ENCODE measurements at regions not wholly inside any gene's neighbourhood (a gene's known extent, or its start where the extent isn't known, plus 50 kb on each side); places are given as distances from the start of the nearest gene placed in this dataset.
"Not testable (repeated sequence)": the region's sequence is repeated elsewhere in the genome, so short reads cannot be mapped to it uniquely, and the experiment has no call there.

DNA sequence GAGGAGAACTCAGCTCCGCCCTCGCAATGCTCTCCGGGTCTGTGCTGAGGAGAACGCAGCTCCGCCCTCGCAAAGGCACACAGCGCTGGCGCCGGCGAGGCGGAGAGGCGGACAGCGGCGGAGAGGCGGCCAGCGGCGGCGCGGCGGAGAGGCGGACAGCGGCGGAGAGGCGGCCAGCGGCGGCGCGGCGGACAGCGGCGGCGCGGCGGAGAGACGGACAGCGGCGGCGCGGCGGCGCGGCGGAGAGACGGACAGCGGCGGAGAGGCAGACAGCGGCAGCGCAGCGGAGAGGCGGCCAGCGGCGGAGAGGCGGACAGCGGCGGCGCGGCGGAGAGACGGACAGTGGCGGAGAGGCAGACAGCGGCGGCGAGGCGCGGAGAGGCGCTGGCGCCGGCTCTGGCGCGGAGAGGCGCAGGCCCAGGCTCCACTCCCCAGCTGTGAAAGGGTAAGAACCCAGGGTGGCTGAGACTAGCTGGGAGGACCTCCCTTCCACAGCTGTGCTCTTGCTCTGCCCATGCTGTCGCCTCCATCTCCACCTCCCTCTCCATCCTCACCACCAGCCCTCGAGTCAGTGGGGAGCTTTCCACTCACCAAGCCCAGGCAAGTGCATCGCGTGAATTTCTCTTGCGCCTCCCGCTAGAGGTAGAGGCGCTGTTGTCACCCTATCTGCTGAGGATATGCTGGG lies 2879.9 kb downstream of the RPIA start:
- DNase-seq (ENCODE audit: low read depth) = peak; percentile 57

DNA sequence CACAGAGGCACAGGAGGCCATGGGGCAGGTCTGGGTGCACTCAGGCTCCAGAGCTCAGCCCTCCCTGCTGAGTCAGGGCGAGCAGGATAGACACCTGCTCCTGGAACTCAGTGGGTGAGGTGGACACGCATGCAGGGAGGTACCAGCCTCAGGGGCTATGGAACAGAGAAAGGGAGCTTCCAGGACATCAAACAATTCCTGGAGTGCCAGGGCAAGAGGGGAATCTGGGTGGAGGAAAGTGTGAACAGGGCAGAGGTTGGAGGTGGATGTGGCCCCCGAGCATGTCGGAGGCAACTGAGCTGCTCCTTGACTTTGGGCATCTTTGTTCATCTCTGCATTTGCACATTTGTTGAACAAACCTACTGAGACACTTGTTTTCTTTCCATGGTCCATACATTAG lies 2881.5 kb downstream of the RPIA start:
- not testable (repeated sequence) for DNase-seq (ENCODE audit: low read depth)

DNA sequence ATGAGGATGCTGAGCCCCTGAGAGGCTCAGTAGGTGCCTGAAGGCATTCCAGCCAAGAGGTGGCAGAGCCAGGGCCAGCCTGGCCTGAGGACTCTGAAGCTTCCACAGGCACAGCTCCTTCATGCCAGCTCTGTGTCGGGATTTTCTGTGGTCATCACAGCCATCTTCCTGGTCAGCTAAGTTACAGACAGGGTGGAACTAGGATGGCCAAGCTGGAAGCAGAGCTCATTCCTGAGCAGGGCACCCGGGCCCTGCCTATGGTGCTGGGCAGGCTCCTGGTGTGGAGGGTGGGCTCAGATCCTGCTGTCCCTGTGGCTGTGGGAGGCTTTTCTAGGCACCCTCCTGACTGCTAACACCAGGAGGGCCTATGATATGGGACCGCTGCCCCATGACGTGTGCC lies 2882.3 kb downstream of the RPIA start:
- not testable (repeated sequence) for DNase-seq (ENCODE audit: low read depth)

DNA sequence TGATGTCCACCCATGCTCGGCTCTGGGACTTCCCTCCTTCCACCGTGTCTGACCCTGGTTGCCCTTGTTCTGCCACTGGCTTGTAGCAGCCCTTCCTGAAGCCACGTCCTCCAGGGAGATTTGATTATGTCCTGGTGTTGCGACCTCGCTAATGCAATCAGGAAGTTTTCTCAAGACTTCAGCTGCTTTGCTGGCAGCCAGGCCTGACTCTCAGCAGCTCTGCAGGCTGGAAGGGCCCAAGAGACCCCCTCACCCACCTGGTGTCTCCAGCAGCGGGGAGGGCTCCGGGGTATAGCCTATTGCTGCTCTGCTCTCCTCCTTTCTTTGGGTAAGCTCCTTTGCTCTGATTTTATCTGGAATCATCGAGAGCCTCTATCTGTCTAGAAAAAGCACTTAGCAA lies 2882.8 kb downstream of the RPIA start:
- not testable (repeated sequence) for DNase-seq (ENCODE audit: low read depth)

DNA sequence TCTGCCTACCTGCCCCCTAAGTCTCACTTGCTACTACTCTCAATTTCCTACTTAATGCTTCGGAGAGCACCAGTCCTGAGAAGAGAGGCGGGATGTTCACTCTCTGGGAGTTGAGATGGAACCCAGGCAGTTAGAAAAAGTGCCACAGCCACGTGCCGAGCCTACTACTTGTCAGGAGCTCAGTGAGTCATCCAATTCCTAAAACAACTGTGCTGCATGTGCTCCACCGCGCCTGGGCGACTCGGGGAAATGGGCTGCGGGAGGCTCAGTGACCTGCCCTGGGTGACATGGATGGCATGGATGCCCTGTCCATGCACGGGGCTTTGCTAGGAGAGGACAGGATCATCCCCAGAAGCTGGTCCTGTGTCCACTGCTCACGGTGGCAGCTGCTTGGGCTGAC lies 2884.2 kb downstream of the RPIA start:
- peak; percentile 35 for DNase-seq (ENCODE audit: low read depth)

DNA sequence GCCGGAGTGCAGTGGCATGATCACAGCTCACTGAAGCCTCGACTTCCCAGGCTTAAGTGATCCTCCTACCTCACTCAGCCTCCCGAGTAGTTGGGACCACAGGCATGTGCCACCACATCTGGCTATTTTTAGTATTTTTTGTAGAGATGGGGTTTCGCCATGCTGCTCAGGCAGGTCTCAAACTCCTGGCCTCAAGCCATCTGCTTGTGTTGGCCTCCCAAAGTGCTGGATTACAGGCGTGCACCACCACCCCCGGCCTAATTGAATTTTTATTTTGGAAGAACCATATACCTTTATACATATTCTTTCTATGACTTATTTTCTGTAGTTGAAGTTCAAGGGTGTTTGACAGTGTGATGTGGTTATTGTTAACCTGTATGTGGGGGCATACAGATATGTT lies 2885.9 kb downstream of the RPIA start:
- DNase-seq (ENCODE audit: low read depth) = not testable (repeated sequence)

DNA sequence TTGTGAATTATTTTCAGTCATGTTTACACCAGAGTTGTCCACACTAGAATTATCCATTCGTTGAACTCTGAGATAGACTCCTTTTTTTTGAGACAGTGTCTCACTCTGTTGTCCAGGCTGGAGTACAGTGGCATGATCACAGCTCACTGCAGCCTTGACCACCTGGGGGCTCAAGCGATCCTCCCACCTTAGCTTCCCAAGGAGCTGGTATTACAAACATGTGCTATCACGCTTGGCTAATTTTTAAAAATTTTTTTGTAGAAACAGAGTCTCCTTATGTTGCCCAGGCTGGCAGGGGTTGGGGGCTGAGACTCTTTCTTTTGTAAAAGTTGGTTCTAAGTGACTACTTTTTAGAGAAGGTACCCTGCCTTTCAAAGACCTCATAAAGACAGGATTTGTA lies 2887.2 kb downstream of the RPIA start:
- DNase-seq (ENCODE audit: low read depth) = not testable (repeated sequence)

DNA sequence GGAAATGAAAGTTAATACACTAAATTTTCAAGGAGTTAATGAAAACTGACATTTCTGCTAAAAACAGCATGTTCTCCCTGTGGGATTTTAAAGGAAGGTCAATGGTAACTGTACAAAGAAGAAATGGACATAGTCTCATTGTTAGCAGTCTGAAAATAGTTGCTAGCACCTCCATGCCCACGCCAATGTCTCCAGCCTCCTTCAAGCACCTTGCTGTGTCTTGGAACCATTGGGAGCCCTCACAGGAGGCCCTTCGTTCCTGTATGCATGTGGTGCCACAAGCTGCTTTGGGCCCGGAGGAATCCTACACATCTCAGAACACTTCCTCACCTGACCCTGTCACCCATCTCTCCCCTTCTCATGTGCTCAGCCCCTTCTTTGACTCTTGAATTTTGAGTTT lies 2888.1 kb downstream of the RPIA start:
- not testable (repeated sequence) for DNase-seq (ENCODE audit: low read depth)

DNA sequence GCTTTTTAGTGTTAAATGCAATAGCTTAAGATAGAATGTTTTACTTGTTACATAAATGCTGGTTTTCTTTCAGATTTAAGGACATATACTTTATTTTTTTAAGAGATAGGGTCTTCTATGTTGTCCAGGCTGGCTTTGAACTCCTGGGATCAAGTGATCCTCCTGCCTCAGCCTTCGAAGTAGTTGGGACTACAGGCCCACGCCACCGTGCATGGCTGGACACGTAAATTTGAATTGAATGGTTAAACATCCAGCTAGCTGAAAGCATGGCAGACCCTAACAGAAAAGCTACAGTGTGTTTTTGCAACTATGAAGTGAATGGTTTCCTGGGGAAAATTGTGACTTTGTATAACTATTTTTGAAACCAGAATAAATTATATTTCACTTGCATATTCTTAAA lies 2888.6 kb downstream of the RPIA start:
- not testable (repeated sequence) for DNase-seq (ENCODE audit: low read depth)

DNA sequence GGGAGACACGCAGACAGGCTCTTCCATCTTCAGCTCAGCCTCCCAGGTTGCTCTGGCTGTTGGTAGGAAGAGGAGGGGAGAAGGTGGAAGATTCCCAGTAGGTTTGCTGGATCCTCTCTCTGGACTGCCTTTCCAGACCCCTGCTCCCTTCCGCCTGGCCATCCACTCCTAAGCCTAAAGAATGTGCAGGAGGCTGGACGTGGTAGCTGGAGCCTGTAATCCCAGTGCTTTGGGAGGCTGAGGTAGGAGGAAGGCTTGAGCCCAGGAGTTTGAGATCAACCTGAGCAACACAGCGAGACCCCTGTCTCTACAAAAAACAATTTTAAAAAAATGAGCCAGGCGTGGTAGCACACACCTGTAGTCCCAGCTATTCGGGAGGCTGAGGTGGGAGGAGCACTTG lies 2895.6 kb downstream of the RPIA start:
- DNase-seq (ENCODE audit: low read depth) = not testable (repeated sequence)

DNA sequence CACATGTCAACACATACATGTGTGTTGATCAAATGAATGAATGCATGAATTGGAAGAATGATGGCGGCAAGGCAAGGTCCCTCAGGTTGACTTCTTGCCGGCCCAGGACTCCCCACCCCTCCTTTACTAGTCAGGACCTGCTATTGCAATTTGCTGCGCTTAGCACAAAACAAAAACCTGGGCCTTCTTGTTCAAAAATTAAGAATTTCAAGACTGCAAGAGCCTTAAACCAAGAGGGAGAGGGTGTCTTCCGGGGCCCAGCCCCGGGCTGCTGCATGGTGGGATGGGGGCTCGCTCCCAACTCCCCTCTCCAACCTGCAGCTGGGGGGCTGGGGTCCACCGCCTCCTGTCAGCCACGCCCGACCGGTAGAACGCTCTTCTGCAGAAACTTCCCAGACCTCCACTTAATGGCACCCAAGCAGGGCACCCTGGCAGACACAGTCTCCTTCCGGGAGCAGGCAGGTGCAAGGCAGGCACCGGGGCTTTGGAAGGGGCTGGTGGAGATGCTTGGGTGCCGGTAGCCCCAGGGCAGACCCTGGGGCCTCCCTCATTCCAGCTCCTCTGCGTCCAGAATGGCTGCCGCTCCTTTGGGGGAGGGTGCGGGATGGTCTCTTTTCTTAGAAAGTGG lies 2896.5 kb downstream of the RPIA start:
- DNase-seq (ENCODE audit: low read depth) = not testable (repeated sequence)

DNA sequence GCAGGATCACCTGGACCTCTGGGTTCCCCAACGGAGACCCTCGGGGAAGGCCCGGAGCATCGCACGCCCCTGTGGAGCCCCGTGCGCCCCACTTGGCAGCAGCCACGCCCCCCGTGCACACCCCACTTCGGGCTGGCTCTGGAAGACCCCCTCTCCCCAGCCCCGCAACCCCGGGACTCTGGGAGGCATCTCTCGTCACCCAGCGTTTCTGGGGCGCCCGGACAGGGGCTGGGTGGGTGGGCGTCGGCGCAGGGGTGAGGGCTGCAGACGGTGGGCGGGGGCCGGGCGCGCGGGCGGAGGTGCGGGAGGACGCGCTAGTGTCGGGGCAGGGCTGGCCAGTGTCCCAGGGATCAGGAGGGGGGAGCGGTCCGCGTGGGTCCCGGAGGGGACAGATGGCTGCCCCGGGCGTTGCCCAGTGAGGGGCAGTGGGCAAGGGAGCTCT lies 2897.3 kb downstream of the RPIA start:
- DNase-seq (ENCODE audit: low read depth) = not testable (repeated sequence)

DNA sequence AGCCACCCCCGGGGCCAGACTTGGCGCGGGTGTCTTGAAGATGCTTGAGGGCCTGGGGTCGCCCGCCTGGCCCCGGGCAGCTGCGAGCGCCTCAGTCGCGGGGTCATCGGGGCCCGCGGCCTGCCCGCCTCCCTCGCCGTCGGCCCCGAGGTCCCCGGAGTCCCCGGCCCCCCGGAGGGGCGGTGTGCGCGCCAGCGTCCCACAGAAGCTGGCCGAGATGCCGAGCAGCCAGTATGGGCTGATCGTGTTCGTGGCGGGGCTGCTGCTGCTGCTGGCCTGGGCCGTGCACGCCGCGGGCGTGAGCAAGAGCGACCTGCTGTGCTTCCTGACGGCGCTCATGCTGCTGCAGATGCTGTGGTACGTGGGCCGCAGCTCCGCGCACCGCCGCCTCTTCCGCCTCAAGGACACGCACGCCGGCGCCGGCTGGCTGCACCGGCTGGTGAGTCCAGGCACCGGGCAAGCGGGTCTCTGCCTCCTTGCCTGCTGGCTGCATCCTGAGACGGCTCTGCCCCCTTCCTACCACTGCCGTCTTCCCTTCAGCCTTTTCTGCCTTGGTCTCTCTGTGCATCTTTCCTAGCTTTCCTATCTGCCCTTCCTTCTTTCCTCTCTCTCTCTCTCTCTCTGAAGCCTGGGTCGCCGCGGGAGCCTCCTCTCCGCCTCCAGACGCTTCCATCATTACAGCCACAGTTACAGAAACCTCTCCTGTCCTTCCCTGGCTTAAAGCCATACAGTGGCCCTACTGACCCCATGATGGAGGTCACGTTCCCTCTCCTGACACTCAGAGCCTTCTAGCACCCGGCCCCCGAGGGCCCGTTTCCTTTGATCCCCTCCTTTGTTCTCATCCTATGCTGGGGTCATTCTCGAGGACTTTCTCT lies 2898.2 kb downstream of the RPIA start:
- not testable (repeated sequence) for DNase-seq (ENCODE audit: low read depth)

DNA sequence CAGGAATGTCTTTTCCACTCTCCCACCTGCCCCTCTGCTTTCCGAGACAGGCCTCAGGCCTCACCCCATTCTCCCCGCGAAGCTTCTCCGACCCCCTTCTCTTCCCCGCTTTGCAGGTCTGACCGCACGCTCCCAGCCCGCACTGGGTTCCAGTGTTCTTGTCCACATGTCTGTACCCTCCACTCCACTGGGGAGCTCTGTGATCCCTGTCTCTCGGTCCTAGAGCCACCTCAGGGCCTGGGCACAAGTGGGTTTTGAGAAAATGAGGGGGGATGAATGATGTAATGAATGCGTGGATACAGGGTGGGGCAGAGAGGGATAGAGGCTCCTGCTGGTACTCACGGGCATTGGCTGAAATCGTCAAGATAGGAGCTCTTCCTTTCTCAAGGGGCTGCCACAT lies 2898.9 kb downstream of the RPIA start:
- not testable (repeated sequence) for DNase-seq (ENCODE audit: low read depth)

DNA sequence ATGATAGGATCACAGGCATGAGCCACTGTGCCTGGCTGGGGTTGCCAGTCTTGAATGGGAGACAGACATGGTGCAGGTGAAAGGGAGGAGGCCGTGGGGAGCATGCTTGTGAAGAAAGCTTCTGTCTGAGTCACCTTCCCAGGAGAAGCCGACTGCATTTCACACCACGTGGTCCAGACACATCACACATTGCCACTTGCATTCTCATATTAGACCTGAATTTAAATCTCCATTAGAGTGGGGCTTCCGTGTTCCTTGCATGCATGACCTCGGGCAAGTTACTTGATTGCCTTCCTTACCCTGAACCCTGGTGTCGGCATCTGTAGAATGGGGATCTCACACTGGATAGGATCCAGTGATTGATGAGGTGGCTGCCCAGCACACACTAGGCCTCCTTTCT lies 2899.6 kb downstream of the RPIA start:
- peak; percentile 41 for DNase-seq (ENCODE audit: low read depth)

DNA sequence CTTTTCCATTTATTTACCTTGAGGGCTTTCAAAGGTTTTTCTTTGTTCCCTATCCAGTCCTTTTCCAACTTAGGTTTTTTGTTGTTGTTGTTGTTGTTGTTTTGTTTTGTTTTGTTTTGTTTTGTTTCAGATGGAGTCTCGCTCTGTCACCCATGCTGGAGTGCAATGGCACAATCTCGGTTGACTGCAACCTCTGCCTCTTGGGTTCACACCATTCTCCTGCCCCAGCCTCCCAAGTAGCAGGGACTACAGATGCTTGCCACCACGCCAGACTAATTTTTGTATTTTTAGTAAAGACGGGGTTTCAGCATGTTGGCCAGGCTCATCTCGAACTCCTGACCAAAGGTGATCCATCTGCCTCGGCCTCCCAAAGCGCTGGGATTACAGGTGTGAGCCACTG lies 2906.0 kb downstream of the RPIA start:
- DNase-seq (ENCODE audit: low read depth) = not testable (repeated sequence)

DNA sequence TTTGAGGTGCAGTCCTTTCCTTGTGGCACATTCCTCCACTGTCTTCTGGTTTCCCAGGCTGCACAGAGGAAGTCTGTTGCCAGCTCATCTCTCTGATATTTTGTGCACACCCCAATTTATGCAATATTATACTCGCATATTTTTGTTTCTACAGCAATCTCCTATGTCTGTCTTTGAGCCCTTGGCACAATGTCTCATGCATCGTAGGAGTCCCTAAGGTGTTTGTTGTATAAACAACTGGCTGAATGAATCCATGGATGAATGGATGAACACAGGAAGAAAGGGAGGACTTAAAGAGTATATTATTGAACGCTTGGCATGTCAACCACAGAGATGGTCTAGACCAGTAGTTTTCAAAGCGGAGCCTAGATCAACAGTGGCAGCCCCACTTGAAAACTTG lies 2907.0 kb downstream of the RPIA start:
- peak; percentile 65 for DNase-seq (ENCODE audit: low read depth)

DNA sequence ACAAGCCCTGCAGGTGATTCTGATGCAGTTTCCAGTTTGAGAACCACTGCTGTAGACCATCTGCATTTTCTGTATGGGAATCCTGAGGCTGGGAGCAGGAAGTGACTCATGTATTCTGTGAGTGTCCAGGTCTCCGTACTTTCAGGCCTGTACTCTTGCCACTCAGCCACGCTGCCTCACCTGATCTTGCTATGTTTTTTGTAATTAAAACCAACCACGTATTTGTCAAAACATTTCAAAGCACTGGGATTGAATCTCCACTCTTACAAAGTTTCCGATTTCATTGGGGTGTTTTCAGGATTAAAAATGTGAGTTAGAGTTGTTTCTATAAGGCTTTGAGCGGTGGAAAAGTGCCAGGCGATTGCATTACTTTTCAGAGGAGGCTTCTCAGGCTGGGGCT lies 2907.5 kb downstream of the RPIA start:
- peak; percentile 67 for DNase-seq (ENCODE audit: low read depth)

DNA sequence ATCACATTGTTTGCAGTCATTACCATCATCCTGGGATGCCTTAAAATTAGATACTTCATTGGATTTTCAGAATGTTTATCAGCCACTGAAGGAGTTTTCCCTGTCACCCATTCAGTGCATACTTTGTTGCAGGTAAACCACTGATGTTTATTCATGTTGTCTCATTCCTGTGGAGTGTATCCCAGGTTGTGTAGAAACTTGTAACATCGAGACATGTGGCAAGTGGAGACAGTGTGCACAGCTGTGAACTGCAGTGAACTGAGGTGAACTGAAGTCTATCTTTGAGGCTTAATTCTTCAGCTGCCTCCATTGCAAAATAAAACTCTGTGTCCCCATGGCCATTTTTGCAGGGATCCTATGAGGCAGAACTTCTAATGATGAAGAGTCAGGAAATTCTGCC lies 2911.4 kb downstream of the RPIA start:
- DNase-seq (ENCODE audit: low read depth) = not testable (repeated sequence)

DNA sequence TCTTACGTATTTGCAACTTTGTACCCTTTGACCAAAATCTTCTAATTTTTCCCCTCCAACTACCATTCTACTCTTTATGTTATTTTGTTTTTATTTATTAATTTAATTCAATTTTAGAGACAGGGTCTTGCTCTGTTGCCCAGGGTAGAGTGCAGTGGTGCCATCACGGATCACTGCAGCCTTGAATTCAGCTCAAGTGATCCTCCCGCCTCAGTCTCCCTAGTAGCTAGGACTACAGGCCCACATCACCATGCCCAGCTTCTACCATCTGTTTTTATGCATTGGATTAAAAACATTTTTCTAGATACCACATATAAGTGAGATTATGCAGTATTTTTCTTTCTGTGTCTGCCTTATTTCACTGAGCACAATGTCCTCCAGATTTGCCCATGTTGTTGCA lies 2912.5 kb downstream of the RPIA start:
- not testable (repeated sequence) for DNase-seq (ENCODE audit: low read depth)

DNA sequence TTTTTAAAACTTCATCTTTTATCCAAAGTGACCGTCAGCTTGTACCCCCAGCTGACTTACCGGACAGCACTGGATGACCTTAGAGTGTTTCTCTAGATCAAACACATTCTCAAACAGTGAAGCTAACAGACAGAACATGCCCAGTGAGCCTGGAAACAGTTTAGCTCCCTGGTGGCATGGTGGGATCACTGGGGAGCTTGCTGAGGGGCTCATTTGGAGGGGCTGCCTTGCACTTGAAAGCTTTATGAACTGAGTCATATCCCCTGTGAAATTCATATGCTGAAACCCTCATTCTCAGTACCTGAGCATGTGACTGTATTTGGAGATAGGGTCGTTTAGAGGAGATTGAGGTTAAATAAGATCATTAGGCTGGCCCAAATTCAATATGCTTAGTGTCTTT lies 2913.2 kb downstream of the RPIA start:
- not testable (repeated sequence) for DNase-seq (ENCODE audit: low read depth)

DNA sequence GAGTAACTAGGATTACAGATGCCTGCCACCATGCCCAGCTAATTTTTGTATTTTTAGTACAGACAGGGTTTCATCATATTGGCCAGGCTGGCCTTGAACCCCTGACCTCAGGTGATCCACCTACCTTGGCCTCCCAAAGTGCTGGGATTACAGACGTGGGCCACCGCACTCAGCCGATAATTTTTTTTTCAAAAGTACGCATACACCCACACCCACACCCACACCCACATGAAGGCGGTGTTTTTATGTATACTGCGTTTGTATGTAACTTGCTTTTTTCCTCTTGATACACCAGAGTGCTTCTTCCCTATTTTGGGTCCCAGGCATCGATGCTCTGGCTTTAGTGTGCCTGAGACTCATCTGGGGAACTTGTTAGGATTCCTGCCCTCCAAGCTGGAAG lies 2932.3 kb downstream of the RPIA start:
- DNase-seq (ENCODE audit: low read depth) = not testable (repeated sequence)

DNA sequence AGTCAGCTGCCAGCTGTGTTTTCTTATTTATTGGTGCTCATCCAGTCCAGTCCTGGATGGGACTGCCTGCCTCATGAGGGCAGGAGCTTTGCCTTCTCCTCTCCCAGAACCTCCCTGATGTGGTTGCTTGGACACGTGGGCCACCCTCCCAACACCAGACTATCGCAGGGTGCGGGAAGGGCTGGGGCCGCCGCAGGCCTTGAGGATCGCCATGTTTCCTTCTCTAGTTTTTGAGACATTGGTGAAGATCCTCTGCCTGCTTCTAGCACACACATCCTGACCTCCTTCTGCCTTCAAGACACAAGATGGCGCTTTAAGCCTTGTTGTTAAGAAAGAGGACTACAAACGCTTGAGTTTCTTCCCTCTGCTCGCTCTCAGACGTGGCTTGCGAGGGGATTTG lies 2937.0 kb downstream of the RPIA start:
- DNase-seq (ENCODE audit: low read depth) = not testable (repeated sequence)

All from Daoy (cell line).